ENCODE measurements at regions not wholly inside any gene's neighbourhood (a gene's known extent, or its start where the extent isn't known, plus 50 kb on each side); places are given as distances from the start of the nearest gene placed in this dataset.

DNA sequence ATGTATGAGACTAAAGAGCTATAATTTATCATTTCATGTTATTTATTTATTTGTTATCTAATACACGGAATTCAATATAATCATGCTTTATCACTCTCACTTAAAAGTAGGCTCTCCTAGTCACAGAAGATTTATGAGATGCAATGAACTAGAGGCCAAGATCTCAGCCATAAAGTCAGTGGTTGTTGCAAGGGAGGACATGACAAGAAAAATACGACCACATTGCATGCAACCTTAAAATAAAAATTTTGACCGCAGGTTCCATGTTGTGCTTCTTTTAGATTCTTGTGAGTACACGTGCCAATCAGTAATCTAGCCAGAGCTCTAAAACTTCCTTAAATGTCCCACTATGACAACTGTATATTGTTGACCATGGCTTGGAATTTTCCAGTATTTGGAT, 75.9 kb upstream of the SP8 start:
- CTCF ChIA-PET, result no interaction called here
- RAD21 ChIA-PET (ENCODE audit: low non-redundant PET in 1 of 2, low total read pairs in 2 of 2, uncharacterized antibody in 2 of 2, unreplicated experiment in 2 of 2), result no interaction called here

More for the DNA sequence above, 75.9 kb upstream of the SP8 start:
- H2AFZ ChIP-seq (ENCODE audit: low read depth, low read length, poor library complexity, severe bottlenecking), result no peak overlapping the region
- H3K27ac ChIP-seq (ENCODE audit: low read depth, low read length), result no peak overlapping the region
- no peak overlapping the region for H3K4me2 ChIP-seq (ENCODE audit: low read length)
- BruUV-seq (replicated peaks), result no TSS peak
- DNase-seq (ENCODE audit: low read depth, low spot score) (no peak), ATAC-seq (no peak)
- POLR2A ChIA-PET, result no interaction called here
- no peak overlapping the region for H3K4me3 ChIP-seq (replicated peaks in 1 of 2; ENCODE audit: low read depth in 1 of 2, low read length in 2 of 2)
- intact Hi-C loops (cut with micrococcal nuclease), result no loop called here
- no peaks in the 10 kb centered on the region for H3K9me2 ChIP-seq (ENCODE audit: insufficient read depth)
- H3K36me3 ChIP-seq (ENCODE audit: control insufficient read depth in 1 of 2, insufficient read depth in 2 of 2, low read length in 2 of 2), result no peaks in the 10 kb centered on the region
- no peaks in the 10 kb centered on the region for H3K79me2 ChIP-seq (ENCODE audit: insufficient read depth, low read length)
- H3K27me3 ChIP-seq (ENCODE audit: insufficient read depth, low read length), result no peaks in the 10 kb centered on the region
- no peak overlapping the region for H3K9ac ChIP-seq (ENCODE audit: low read length)
- no peaks in the 10 kb centered on the region for H3K9me3 ChIP-seq (ENCODE audit: control insufficient read depth in 1 of 2, insufficient read depth in 1 of 2, low read depth in 1 of 2, low read length in 2 of 2)
- no peaks in the 10 kb centered on the region for H4K20me1 ChIP-seq (ENCODE audit: insufficient read depth)
- no peaks in the 10 kb centered on the region for H3K4me1 ChIP-seq (ENCODE audit: control insufficient read depth in 1 of 2, insufficient read depth in 2 of 2, low read length in 2 of 2)
- TF ChIP-seq SP1 (IDR thresholded peaks at IDR 0.05; ENCODE audit: low read depth) (no peak), RAD21 (IDR thresholded peaks at IDR 0.05; ENCODE audit: low read depth) (no peak), EZH2 (IDR thresholded peaks at IDR 0.05) (no peak)
- TF ChIP-seq, protein P1, sequence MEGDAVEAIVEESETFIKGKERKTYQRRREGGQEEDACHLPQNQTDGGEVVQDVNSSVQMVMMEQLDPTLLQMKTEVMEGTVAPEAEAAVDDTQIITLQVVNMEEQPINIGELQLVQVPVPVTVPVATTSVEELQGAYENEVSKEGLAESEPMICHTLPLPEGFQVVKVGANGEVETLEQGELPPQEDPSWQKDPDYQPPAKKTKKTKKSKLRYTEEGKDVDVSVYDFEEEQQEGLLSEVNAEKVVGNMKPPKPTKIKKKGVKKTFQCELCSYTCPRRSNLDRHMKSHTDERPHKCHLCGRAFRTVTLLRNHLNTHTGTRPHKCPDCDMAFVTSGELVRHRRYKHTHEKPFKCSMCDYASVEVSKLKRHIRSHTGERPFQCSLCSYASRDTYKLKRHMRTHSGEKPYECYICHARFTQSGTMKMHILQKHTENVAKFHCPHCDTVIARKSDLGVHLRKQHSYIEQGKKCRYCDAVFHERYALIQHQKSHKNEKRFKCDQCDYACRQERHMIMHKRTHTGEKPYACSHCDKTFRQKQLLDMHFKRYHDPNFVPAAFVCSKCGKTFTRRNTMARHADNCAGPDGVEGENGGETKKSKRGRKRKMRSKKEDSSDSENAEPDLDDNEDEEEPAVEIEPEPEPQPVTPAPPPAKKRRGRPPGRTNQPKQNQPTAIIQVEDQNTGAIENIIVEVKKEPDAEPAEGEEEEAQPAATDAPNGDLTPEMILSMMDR (IDR thresholded peaks at IDR 0.05 in 2 of 3, conservative IDR thresholded peaks at IDR 0.05 in 1 of 3; ENCODE audit: borderline replicate concordance in 1 of 3, insufficient read depth in 1 of 3, low read depth in 2 of 3, low read length in 2 of 3), result no peak
- TF ChIP-seq, protein P2, sequence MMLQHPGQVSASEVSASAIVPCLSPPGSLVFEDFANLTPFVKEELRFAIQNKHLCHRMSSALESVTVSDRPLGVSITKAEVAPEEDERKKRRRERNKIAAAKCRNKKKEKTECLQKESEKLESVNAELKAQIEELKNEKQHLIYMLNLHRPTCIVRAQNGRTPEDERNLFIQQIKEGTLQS (IDR thresholded peaks at IDR 0.05), result no peak
- TF ChIP-seq, protein P3, sequence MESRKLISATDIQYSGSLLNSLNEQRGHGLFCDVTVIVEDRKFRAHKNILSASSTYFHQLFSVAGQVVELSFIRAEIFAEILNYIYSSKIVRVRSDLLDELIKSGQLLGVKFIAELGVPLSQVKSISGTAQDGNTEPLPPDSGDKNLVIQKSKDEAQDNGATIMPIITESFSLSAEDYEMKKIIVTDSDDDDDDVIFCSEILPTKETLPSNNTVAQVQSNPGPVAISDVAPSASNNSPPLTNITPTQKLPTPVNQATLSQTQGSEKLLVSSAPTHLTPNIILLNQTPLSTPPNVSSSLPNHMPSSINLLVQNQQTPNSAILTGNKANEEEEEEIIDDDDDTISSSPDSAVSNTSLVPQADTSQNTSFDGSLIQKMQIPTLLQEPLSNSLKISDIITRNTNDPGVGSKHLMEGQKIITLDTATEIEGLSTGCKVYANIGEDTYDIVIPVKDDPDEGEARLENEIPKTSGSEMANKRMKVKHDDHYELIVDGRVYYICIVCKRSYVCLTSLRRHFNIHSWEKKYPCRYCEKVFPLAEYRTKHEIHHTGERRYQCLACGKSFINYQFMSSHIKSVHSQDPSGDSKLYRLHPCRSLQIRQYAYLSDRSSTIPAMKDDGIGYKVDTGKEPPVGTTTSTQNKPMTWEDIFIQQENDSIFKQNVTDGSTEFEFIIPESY (IDR thresholded peaks at IDR 0.05; ENCODE audit: extremely low read depth, insufficient replicate concordance, low read length), result no peak

All from HCT116 (cell line).